IPS DF 4.7 (cell line): ENCODE measurements at regions not wholly inside any gene's neighbourhood (a gene's known extent, or its start where the extent isn't known, plus 50 kb on each side); places are given as distances from the start of the nearest gene placed in this dataset.

ENCODE experiments used
- DNase-seq: peaks from one replicate; pipeline ENCODE4 v3.0.0-alpha.2; 2013; ENCODE audit warnings: low spot score; ENCODE audit errors: extremely low read depth

- DNase-seq = no peak
These were observed 367.1 kb downstream of the CDK5RAP2 start for GRCh38 chr9:120212853-120213200.

GRCh38 chr9:120212153-120212852 lies 367.7 kb downstream of the CDK5RAP2 start:
- DNase-seq = no peak

- no peak for DNase-seq
These were observed 369.7 kb downstream of the CDK5RAP2 start for GRCh38 chr9:120210274-120210673.

GRCh38 chr9:120202856-120203654 lies 376.9 kb downstream of the CDK5RAP2 start:
- DNase-seq = no peak

- DNase-seq = no peak
These were observed 381.9 kb downstream of the CDK5RAP2 start for GRCh38 chr9:120198027-120198426.

- DNase-seq = no peak
These were observed 382.4 kb downstream of the CDK5RAP2 start for GRCh38 chr9:120197605-120198004.

GRCh38 chr9:120191141-120191540 lies 388.8 kb downstream of the CDK5RAP2 start:
- no peak for DNase-seq

- DNase-seq = no peak
These were observed 392.2 kb downstream of the CDK5RAP2 start for GRCh38 chr9:120187758-120188157.

- DNase-seq = no peak
These were observed 393.7 kb downstream of the CDK5RAP2 start for GRCh38 chr9:120186276-120186675.

- DNase-seq = no peak
These were observed 395.7 kb downstream of the CDK5RAP2 start for GRCh38 chr9:120184266-120184665.

- no peak for DNase-seq
These were observed 396.4 kb downstream of the CDK5RAP2 start for GRCh38 chr9:120183615-120184014.

GRCh38 chr9:120182011-120182410 lies 398.0 kb downstream of the CDK5RAP2 start:
- no peak for DNase-seq

- no peak for DNase-seq
These were observed 402.8 kb downstream of the CDK5RAP2 start for GRCh38 chr9:120177121-120177520.

GRCh38 chr9:120175031-120175430 lies 404.9 kb downstream of the CDK5RAP2 start:
- no peak for DNase-seq

GRCh38 chr9:120161776-120162175 lies 418.2 kb downstream of the CDK5RAP2 start:
- no peak for DNase-seq

- DNase-seq = no peak
These were observed 421.7 kb downstream of the CDK5RAP2 start for GRCh38 chr9:120158221-120158620.

- no peak for DNase-seq
These were observed 423.6 kb downstream of the CDK5RAP2 start for GRCh38 chr9:120156376-120156775.

GRCh38 chr9:120153258-120153657 lies 426.7 kb downstream of the CDK5RAP2 start:
- no peak for DNase-seq

GRCh38 chr9:120152295-120152694 lies 427.7 kb downstream of the CDK5RAP2 start:
- peak; percentile 25 for DNase-seq

- no peak for DNase-seq
These were observed 428.2 kb downstream of the CDK5RAP2 start for GRCh38 chr9:120151806-120152205.

- no peak for DNase-seq
These were observed 428.8 kb downstream of the CDK5RAP2 start for GRCh38 chr9:120151149-120151548.

GRCh38 chr9:120138955-120139354 lies 441.0 kb downstream of the CDK5RAP2 start:
- DNase-seq = no peak
